GM12878 (cell line): ENCODE measurements at regions not wholly inside any gene's neighbourhood (a gene's known extent, or its start where the extent isn't known, plus 50 kb on each side); places are given as distances from the start of the nearest gene placed in this dataset.

Source experiments
- ATAC-seq: fragments of 200-7000 bp; cut with Tn5 transposase; 3 replicates; pipeline ENCODE4 v1.9.1; 2020; ENCODE audit warnings: mild to moderate bottlenecking, moderate library complexity
- BruUV-seq: library from RNA; stranded (reverse); fragments of 400-500 nt; replicated peaks from 2 replicates; lab custom pipeline; 2021; lab: Mats Ljungman, UMichigan
- CTCF ChIA-PET: fragments of 300-600 bp; sonication (Branson Sonifier 250); formaldehyde crosslinking; extraction: SDS; loops from one replicate; lab custom pipeline; 2021; ENCODE audit warnings: inconsistent platforms; lab: Yijun Ruan, JAX
- POLR2A ChIA-PET: fragments of 350-600 bp; formaldehyde crosslinking; extraction: SDS; loops from one replicate; lab custom pipeline; 2021; ENCODE audit warnings: inconsistent platforms; lab: Charles Lee
- RAD21 ChIA-PET: fragments of 300-600 bp; sonication (Branson Sonifier 250); formaldehyde crosslinking; loops from one replicate; lab custom pipeline; 2023; ENCODE audit warnings: antibody characterized with exemption; ENCODE audit not compliant: unreplicated experiment; lab: Charles Lee
- SMC1A ChIA-PET: fragments of 300-600 bp; sonication (Branson Sonifier 250); formaldehyde crosslinking; loops from one replicate; lab custom pipeline; 2023; ENCODE audit not compliant: unreplicated experiment, uncharacterized antibody; lab: Charles Lee
- DNase-seq: peaks from one replicate; pipeline ENCODE4 v3.0.0-alpha.2; 2011; ENCODE audit warnings: low read depth, low spot score
- FAIRE-seq: peaks from 3 replicates; lab custom pipeline; 2011; peaks lifted over from hg19 to GRCh38; lab: Jason Lieb, UNC
- H2AFZ ChIP-seq: 2 replicates; pipeline ENCODE4 v1.6.0; 2011; ENCODE audit warnings: low read depth, low read length, control low read depth; ENCODE audit not compliant: control insufficient read depth
- H3K27ac ChIP-seq: 2 replicates; pipeline ENCODE4 v1.5.1; 2011; ENCODE audit warnings: control low read depth; ENCODE audit not compliant: control insufficient read depth, insufficient read depth
- H3K27me3 ChIP-seq, 2 experiments: replicated peaks in 1 of 2; 2 replicates each; pipeline versions ENCODE4 v1.6.0 to v1.6.1; 2011; ENCODE audit warnings: low read length in 1 of 2; ENCODE audit not compliant: control insufficient read depth in 2 of 2, insufficient read depth in 2 of 2
- H3K36me3 ChIP-seq, 2 experiments: 2 replicates each; pipeline ENCODE4 v1.5.1; 2011; ENCODE audit warnings: low read length in 1 of 2; ENCODE audit not compliant: control insufficient read depth in 2 of 2, insufficient read depth in 2 of 2
- H3K4me1 ChIP-seq: 2 replicates; pipeline ENCODE4 v1.6.1; 2011; ENCODE audit warnings: mild to moderate bottlenecking, low read length, moderate library complexity, mixed read lengths; ENCODE audit not compliant: control insufficient read depth, insufficient read depth
- H3K4me2 ChIP-seq: 2 replicates; pipeline ENCODE4 v1.6.0; 2011; ENCODE audit warnings: control low read depth; ENCODE audit not compliant: control insufficient read depth, insufficient read depth
- H3K4me3 ChIP-seq: fragments of 200-600 bp; sonication (generic); 2 replicates; pipeline ENCODE4 v1.5.1; 2016
- H3K79me2 ChIP-seq: 2 replicates; pipeline ENCODE4 v1.6.0; 2011; ENCODE audit warnings: low read length; ENCODE audit not compliant: control insufficient read depth, insufficient read depth
- H3K9ac ChIP-seq: 2 replicates; pipeline ENCODE4 v1.8.0; 2011; ENCODE audit warnings: low read length, control low read depth, mixed read lengths; ENCODE audit not compliant: control insufficient read depth, insufficient read depth
- H3K9me3 ChIP-seq: replicated peaks from 3 replicates; pipeline ENCODE4 v1.5.1; 2011; ENCODE audit warnings: mild to moderate bottlenecking, low read length; ENCODE audit not compliant: control insufficient read depth, insufficient read depth
- H4K20me1 ChIP-seq: 2 replicates; pipeline ENCODE4 v1.6.0; 2011; ENCODE audit not compliant: control insufficient read depth, insufficient read depth
- BACH1 ChIP-seq: fragments of 450-650 bp; IDR thresholded peaks from 2 replicates; pipeline ENCODE4 v1.6.1; 2017; ENCODE audit warnings: mild to moderate bottlenecking, borderline replicate concordance
- FOS ChIP-seq: IDR thresholded peaks from 3 replicates; pipeline ENCODE4 v1.6.1; 2011; ENCODE audit warnings: borderline replicate concordance; ENCODE audit not compliant: insufficient read length; ENCODE audit errors: extremely low read depth
- KAT2A ChIP-seq: conservative IDR thresholded peaks from 2 replicates; pipeline ENCODE4 v1.6.1; 2011; ENCODE audit warnings: low read depth, low read length; ENCODE audit not compliant: control insufficient read depth
- MAX ChIP-seq: IDR thresholded peaks from 2 replicates; pipeline ENCODE4 v1.6.1; 2012; ENCODE audit warnings: low read depth, low read length, improper control_type of control experiment
- RAD51 ChIP-seq: fragments of 450-650 bp; IDR thresholded peaks from 2 replicates; pipeline ENCODE4 v1.6.1; 2016; ENCODE audit warnings: moderate library complexity, mild to moderate bottlenecking, inconsistent platforms
- SUPT20H ChIP-seq: IDR thresholded peaks from 2 replicates; pipeline ENCODE4 v1.6.1; 2011; ENCODE audit warnings: low read depth, mild to moderate bottlenecking, low read length, moderate library complexity, borderline replicate concordance; ENCODE audit not compliant: control insufficient read depth
- TCF3 ChIP-seq: IDR thresholded peaks from 2 replicates; pipeline ENCODE4 v1.6.1; 2012; ENCODE audit warnings: low read depth, mild to moderate bottlenecking, low read length, borderline replicate concordance; ENCODE audit not compliant: insufficient read depth
- WRNIP1 ChIP-seq: IDR thresholded peaks from 2 replicates; pipeline ENCODE4 v1.6.1; 2011; ENCODE audit warnings: low read depth, low read length, improper control_type of control experiment, borderline replicate concordance
- ZNF274 ChIP-seq: IDR thresholded peaks from one replicate; pipeline ENCODE4 v1.8.0; 2011; ENCODE audit not compliant: insufficient read length, insufficient read depth
- WGBS: methylation state at CpG from one replicate; pipeline ENCODE4 v1.1.6; 2016; ENCODE audit warnings: low lambda C conversion rate; ENCODE audit not compliant: insufficient replicate concordance, insufficient coverage; ENCODE audit errors: missing lambda C conversion rate; 5-methylcytosine and 5-hydroxymethylcytosine counted together
- in situ Hi-C: fragments of 300-500 bp; cut with MboI; formaldehyde crosslinking; loops from 9 replicates; pipeline ENCODE4 v1.14.3; 2018; ENCODE audit warnings: mixed read lengths
- intact Hi-C: fragments of 100-400 bp; cut with micrococcal nuclease; formaldehyde crosslinking; loops from one replicate; pipeline ENCODE4 v1.14.2; 2022; ENCODE audit not compliant: unreplicated experiment

- CTCF ChIA-PET: interaction anchor here (0.6 kb wide), 1 partner anchor 884 kb away, joined by 3 read pairs; no protein-coding TSS in a partner anchor
- TF ChIP-seq ZNF274: no peak
These were observed 184.3 kb downstream of the NEBL start for GRCh38 chr10:20712774-20713173.

DNA sequence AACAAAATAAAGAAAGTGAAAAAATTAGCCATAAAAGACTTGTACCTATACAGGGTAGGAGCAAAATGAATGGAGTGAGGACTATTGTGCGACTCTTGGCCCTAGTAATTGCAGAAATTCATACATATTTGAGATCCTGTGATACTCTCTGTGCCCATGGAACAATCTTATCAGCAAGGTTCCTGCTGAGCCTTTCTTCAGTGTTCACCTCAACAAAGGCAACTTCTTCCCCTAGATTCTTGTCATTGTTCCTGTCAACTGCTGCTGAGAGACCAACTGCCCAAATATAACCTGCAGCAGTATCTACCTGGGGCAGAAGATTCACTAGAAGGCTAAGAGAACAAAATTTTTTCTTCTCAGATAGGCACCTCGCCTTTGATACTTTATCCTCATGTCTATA is 187.4 kb downstream of the NEBL start:
- ChIA-PET RAD21 (no interaction called here), POLR2A (no interaction called here), SMC1A (no interaction called here), CTCF (no interaction called here)
- BruUV-seq: no TSS peak
- Histone ChIP-seq H3K9me3 (no peaks in the 10 kb centered on the region), H3K4me2 (no peak overlapping the region), H3K36me3 (no peaks in the 10 kb centered on the region), H4K20me1 (no peaks in the 10 kb centered on the region), H3K27ac (no peak overlapping the region), H3K27me3 (no peaks in the 10 kb centered on the region), H3K4me3 (no peak overlapping the region), H2AFZ (no peak overlapping the region), H3K79me2 (no peaks in the 10 kb centered on the region), H3K9ac (no peak overlapping the region), H3K4me1 (no peaks in the 10 kb centered on the region)
- intact Hi-C loops (no loop called here), in situ Hi-C loops (no loop called here)
- no peak for FAIRE-seq
- TF ChIP-seq KAT2A (no peak), MAX (no peak), RAD51 (no peak), FOS (no peak), SUPT20H (no peak), BACH1 (no peak), TCF3 (no peak), WRNIP1 (no peak)
- whole genome bisulfite sequencing: 5% methylated on average over 2 of the region's 2 CpGs
- no peak for ATAC-seq
- no peak for DNase-seq

More at GRCh38 chr10:20712774-20713173, 184.3 kb downstream of the NEBL start:
- H3K27me3 ChIP-seq: no peaks in the 10 kb centered on the region
- H3K9me3 ChIP-seq: no peaks in the 10 kb centered on the region
- H3K79me2 ChIP-seq: no peaks in the 10 kb centered on the region
- no peak overlapping the region for H3K27ac ChIP-seq
- H3K36me3 ChIP-seq: no peaks in the 10 kb centered on the region
- ATAC-seq: no peak; the same call in 2 of the 3 replicates
- intact Hi-C loops (no loop called here), in situ Hi-C loops (no loop called here)
- H3K4me2 ChIP-seq: no peak overlapping the region
- ChIA-PET SMC1A (no interaction called here), POLR2A (interaction anchor here (0.7 kb wide), 1 partner anchor 10 kb away, joined by 3 read pairs; no protein-coding TSS in a partner anchor), RAD21 (no interaction called here)
- no peak overlapping the region for H2AFZ ChIP-seq
- no peak for FAIRE-seq
- H3K4me3 ChIP-seq: no peak overlapping the region
- no TSS peak for BruUV-seq
- no peak for DNase-seq
- H3K4me1 ChIP-seq: no peaks in the 10 kb centered on the region
- WGBS: 0% methylated on average over 1 of the region's 1 CpG
- no peaks in the 10 kb centered on the region for H4K20me1 ChIP-seq
- no peak overlapping the region for H3K9ac ChIP-seq
